HUDEP-2 (cell line): ENCODE measurements at regions not wholly inside any gene's neighbourhood (a gene's known extent, or its start where the extent isn't known, plus 50 kb on each side); places are given as distances from the start of the nearest gene placed in this dataset.

ENCODE experiments used
- DNase-seq, 76 experiments: peaks; one replicate each; lab custom pipeline; 2025; ENCODE audit not compliant: unreplicated experiment in 76 of 76; lab: John Stamatoyannopoulos, UW

DNA sequence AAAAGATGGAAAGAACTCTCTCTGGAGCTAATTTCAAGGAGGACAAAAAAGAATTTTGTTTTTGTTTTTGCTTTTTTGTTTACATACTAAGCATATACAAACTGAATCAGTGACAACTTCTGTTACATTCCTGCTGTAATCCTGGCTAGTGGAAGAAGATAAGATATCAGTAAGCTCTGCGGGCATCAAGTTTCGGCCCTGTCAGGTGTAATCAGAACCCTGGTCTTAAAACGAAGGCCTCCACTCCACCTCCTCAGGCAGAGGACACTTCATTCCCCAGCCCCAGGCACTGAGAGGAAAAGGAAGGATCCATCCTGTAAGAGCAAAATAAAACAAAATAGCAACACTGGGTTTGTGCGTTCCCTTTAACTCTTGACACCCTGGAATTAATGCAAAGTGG lies 88.9 kb upstream of the ARHGAP29 start:
- DNase-seq: no peak

DNA sequence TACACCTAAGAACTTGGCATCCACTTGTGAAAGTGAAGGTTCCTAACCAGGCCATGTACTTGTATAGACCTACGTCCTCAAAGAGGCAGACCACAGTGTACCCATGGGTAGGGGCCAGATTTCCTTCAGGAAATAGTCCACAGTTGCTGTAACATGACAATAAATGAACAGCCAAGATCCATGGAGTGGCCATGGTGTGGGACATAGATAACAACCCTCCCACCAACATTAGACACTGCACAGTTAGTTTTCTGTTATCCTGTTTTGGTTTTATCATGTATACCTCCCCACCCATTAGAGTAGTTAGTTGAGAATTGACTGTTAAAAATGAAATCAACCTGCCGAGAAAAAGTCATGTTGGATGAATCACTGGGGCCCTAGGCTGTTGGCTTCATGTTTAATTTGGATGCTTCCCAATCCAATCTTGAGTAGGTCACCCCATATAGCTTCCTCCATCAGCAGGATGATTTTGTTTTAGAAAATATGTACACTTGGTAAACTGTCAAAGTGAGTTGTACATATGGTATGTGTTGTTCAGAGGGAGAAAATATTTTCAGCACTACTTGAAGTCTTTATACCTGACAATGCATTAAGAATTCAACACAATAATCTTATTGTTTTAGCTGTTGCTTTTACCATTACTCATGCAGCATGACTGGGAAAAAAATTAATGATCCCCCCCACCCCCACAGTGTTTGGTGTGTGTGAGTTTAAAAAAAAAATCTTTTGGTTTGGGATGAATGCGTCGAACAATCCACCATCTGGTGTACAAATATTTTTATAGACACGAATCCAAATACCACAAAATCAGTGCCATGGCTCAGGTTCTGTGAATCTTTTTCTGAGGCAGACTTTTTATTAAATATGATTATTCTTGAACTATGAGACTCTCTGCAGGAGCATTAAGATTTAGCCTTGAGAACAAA lies 88.3 kb upstream of the ARHGAP29 start:
- no peak for DNase-seq

DNA sequence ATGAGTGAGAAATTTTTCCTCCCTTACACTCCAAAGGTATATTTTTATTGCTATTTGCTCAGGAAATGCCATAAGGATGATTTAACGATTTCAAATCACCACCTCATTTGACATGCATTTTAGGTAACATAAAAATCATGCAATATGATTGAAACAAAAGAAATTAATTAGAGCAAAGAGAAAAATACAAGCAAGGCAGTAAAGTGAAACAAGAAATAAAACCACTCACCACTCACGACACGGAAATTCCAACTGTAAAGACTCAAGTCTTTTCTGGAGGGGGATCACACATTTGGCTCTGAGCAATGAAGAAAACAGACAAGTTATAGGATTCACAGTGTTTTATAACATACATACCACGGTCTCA lies 86.8 kb upstream of the ARHGAP29 start:
- no peak for DNase-seq

DNA sequence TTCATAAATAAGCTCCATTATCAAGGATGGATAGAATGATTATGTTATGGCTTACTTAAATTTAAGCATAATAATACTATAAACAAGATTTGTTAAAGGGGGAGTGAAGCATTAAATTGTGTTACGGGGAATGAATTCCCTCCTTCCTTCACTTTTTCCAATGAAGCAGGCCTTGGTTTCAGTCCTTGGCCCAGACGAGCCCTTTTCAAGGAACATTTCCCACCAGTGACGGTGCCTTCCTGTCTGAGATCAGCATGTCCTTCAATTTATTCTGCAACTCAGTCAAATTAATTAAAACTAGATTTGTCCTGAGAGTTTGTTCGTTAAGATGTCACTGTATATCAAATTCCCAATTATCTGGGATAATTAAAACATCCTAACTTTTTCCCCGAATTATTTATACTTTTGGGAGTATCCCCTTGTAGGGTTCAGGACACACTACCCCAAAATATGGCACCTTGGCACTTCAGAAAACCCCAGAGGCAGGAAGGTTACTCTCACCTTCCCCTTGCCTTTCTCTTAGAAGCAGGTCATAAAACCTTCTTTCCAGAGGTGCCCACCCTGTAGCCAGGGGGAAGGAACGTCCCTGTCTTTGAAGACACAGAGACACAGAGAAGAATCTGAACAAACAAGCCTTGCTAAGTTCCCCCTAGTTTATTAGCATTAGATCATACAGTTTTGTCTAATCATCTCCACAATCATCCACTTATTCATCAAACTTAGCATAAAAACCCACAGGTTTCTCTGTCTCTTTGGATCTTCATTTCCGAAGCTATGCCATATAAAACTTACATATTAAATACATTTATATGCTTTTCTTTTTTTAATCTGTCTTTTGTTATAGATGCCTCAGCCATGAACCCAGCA lies 86.2 kb upstream of the ARHGAP29 start:
- no peak for DNase-seq

DNA sequence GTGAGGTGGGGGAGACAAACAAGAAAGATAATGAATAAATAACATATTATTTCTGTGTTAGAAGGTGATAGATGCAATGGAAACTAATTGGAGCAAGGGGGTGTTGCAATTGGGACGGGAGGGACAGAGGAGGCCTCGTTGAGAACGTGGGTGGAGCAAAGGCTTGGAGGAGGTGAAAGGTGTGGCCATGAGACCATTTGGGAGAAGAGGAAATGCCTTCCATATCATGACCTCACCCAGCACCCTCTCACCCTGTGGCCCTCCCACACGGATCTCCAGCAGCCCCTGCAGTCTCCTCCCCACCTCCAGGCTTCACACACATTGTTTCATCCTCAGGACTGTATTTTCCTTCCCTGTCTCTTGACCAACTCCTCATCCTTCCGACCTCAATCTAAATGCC lies 85.3 kb upstream of the ARHGAP29 start:
- DNase-seq: no peak

DNA sequence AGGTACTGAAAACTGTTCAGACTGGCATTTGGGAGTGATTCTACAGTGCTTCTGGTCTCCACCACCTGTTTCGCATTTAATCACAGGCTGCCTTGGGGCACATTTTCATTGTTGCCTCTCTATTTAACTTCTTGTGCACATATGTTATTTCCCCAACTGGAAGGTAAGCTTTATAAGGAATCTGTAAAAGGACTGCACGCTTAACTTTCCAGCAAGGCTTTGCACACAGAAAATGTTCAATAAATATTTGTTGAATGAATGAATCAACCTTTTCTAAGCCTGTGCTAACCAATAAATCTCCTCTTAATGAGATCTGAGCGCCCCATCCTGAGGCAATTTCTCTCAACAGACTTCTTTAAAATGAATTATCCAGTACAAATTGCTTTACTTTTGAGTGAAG lies 84.3 kb upstream of the ARHGAP29 start:
- no peak for DNase-seq

DNA sequence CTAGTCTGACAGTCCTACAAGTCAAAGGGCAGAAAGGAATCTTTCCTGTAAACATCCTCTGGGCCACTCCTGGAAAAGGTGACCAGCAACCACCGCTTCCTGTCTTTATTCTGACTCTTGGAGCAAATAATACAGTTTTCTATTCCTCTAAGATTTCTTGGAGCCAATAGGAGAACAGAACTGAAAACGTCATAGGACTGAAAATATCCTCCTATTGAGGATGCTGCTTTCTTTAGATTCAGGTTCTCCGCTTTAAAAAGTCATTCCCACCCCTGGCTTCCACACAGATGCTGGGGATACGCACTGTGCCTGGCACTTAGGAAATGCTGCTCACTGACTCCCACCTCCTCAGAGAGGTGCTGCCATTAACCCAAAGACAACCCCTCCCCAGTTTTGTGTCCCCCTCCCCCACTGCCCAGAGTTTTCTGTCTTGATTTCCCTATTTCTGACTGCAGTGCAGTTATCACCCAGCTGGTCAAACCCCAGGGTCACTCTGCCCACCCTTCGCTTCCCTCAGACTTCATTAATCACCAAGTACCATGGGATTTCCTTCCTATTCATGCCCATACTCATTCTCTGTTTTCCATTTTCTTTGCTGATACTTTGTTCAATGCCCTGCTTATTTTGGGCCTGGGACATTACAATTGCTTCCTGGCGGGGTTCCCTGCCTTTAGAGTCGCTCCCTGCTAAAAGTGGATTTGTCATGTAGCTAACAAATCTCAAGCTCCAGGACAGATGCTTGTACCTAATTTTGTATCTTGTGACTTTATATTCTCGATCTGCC lies 82.1 kb upstream of the ARHGAP29 start:
- DNase-seq: no peak

DNA sequence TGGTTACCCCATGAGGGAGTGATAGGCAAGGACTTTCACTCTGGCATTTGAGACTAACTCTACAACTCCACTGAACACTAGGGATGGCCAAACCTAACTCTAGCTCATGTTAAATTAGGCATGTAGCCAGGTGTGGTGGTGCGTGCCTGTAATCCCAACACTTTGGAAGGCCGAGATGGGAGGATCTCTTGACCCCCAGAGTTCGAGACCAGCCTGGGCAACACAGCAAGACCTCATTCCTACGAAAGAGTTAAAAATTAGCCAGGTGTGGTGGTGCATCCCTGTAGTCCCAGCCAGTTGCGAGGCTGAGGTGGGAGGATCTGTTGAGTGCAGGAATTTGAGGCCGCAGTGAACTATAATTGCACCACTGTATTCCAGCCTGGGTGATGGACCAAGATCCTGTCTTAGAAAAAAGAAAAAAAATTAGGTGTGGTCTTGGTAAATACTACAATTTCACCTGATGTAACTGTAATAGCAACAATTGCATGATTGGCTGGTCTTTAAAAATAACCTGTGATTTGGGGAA lies 81.2 kb upstream of the ARHGAP29 start:
- no peak for DNase-seq

DNA sequence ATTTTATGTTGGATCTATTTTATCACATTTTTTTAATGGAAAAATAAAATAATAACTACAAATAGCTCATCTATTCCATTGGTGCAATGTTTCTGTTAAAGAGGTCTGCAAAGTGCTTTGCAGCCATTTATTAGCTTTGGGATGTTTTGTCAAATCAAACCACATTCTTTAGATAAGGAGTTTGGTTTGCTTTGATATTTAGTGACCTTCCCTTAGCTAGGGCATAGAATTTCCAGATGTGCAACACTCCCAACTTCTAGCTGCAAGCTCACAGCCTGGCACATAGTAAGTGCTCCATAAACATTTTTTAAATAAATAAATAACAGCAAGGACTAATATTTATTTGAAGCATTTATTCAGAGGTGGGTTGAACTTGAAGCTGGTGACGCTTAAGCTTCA lies 80.4 kb upstream of the ARHGAP29 start:
- no peak for DNase-seq

DNA sequence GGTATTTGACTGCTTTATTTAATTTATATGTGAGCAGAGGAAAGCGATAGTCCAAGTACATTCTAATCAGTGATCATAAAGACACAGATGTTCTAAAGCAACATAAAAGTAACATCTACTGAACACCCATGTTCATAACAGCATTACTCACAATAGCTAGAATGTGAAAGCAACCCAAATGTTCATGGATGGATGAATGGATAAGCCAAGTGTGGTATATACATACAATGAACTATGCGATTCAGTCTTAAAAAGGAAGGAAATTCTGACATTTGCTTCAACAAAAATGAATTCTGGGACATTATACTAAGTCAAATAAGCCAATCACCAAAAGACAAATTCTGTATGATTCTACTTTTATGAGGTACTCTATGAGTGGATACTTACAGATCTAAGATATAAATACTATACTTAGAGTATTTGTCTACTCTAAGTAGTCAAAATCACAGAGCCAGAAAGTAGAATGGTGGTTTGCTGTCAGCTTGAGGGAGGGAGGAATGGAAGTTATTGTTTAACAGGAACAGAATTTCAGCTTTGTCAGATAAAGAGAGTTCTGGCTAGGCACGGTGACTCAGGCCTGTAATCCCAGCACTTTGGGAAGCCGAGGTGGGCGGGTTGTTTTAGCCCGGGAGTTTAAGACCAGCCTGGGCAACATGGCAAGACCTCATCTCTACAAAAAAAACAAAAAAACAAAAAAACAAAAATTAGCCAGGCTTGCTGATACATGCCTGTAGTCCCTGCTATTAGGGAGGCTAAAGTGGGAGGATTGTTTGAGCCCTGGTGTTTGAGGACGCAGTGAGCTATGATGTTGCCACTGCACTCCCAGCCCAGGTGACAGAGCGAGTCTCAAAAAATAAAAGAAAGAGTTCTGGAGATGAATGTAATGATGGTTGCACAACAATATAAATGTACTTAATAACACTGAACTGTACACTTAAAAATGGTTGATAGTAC lies 79.7 kb upstream of the ARHGAP29 start:
- no peak for DNase-seq

DNA sequence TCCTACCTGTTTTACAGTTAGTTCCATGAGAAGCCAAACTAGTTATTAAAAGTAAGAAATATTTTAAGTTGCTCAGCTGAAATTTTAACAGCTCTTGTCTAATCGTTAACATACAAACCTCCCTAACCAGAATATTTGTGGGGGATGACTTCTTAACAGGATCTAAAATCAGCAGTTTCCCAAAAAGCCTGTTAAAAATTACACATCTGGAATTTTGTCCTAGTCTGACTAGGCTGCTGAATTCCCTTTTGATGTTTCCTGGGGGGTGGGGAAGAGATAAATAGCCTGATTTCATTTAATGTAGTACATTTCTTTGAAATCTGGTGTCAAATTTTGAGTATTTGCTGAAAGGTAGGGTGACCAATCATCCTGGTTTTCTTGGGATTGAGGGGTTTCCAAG lies 78.8 kb upstream of the ARHGAP29 start:
- DNase-seq: no peak

DNA sequence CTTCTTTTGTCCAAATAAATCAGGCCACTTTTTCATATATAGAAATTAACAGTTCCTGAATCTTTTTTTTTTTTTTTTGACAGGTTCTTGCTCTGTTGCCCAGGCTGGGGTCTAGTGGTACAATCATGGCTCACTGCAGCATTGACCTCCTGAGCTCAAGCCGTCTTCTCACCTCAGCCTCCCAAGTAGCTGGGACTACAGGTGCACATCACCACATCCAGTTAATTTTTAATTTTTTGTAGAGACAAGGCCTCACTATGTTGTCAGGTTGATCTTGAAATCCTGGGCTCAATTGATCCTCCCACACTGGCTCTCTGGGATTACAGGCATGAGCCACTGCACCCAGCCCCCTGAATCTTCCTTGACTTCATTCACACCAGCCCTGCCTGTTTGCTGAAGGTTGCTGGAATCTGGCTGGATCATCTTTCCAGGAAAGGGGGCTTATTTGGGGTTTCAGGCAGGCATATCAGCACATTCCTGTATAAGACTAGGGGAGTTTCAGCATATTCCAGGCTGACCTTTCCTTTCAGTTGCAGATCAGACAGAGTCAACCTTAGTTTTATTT lies 78.2 kb upstream of the ARHGAP29 start:
- no peak for DNase-seq

DNA sequence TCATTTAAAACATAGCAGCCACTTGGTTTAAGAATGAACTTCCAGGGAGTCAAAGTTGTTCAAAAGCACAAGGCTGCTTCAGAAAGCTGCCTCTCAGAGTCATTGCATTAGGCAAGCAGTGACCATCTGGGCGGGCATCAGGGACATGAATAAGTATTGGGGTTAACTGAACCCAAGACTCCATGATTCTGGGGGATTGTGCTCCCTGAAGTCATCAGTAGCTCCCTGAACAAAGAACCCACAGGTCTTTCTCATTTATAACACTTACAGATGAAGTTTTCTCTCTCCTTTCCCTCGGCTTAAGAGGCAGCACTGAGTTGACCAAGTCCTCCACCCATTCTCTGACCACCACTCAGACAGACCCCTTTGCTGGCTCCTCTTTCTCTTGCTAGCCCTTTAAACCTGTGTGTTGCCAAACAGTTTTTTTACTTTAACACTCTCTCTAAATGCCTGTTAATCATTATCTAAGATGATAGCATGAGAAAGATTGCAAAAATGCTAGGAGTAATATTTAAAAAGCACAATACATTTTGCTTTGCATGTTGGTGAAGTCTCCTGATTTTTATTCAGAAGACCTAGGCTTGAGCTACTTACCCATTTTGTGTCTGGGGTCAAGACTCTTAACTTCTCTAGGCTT lies 77.0 kb upstream of the ARHGAP29 start:
- DNase-seq: no peak

DNA sequence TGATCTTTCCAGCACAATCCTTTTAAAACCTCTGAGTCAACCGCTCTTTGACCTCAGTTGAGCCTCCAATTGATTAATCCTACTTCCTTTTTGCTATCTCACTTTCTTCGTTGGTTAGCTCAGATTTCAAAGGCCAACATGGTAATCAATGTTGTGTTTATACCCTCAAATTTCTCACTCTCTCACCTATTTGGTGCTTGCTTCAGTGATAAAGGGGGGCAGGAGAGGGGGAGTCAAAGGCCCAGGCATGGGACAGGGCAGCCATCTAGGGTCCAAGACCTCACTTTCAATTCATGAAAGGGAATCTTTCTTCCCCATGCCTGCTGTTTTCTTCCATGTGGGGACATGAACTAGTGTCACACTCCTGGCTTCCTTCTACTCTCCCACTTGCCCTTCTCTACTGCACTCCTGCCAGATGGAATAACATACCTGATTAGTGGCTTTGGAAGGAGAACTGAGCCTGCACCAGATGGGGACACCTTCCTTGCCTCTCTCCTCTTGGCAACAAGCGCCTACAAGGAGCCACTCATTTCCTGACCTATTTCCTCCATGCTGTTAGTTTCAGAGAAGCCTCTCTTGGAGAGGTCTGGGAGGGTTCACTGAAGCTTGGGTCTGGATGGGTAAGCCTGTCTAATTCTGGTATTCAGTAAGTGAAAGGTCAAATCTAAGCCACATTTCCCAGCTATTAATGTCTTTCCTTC lies 73.3 kb upstream of the ARHGAP29 start:
- DNase-seq: no peak

DNA sequence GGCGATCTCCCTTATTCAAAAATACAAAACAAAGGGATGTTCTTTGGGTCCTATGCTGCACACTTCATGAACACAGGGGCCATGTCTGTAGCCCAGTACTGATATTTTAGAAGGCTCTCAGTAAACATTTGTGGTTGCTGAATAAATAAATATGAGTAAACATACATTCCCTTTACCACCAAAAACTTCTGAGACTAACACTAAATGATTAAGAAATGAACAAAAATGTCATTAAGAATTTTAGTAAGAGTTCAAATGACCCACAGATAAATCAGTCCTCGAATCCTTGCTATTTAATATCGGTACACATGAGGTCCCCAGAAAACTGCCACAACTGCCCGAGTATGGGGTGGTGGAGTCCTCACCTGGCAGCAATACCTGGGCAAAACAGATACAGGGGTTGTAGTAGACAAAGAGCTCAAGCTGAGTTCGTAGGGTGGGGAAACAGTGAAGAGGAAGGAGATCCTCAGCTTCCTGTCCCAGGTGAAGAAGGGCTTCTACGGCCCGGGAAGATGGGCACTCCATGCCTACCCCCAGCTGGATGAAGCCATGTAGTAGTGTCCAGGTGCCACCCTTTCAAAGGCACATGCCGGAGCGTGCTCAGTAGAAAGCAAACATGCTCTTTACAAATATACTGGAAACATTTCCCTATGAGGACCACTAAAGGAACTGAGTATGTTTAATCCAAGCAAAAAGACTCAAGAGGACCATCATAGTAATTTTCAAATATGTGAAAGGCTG lies 72.6 kb upstream of the ARHGAP29 start:
- no peak for DNase-seq

DNA sequence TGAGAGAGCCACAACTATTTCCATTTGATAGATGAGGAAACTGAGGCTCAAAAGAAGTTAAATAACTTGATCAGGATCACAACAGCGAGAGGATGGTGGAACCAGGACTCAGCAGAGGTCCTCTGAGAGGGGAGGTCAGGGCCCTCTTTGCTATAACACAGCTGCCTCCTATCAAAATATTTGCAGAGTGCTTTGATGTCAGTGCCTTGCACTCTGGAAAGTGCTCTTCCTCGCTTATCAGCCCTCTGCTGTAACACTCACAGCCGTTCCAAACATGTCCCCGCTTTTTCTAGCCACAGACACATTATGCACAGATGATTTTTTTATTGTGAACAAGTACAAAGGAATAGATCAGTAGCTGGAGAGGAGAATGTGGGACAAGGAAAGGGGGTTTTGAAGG lies 71.8 kb upstream of the ARHGAP29 start:
- DNase-seq: no peak

DNA sequence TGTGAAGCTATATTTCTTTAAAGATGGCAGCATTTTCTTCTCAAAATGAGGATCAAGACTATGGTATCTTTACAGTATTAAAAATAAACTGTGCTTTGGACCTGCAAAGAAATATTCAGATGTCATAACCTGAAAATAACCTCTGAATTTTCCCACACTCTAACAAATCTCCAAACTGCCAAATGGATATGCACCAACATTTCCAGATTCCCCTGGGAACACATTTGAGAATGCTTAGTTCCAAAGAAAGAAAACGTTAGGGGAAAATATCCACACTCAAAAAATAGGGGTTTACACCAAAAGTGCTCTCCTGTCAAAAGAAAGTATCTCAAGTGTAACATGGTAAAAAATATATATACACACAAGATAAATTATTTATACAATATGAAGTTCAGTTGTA lies 69.1 kb upstream of the ARHGAP29 start:
- no peak for DNase-seq

DNA sequence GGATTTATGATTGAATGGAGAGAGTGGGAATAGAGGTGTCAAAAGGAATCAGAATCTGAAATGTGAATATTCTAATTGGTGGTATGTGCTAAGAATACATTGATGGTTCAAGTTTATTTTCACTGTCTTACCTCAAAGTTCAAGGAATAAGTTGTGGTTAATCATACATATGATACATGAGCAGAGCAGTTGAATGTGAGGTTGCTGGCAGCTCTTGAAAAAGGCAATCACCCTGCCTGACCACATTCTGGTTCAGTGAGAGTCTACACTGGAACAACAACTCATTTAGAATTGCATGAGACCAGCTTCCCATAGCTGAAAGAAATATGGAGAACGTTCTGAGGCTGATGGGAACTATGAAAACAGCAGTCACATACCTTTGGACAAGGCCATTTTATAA lies 68.3 kb upstream of the ARHGAP29 start:
- DNase-seq: no peak
